ENCODE measurements at regions not wholly inside any gene's neighbourhood (a gene's known extent, or its start where the extent isn't known, plus 50 kb on each side); places are given as distances from the start of the nearest gene placed in this dataset.

DNA sequence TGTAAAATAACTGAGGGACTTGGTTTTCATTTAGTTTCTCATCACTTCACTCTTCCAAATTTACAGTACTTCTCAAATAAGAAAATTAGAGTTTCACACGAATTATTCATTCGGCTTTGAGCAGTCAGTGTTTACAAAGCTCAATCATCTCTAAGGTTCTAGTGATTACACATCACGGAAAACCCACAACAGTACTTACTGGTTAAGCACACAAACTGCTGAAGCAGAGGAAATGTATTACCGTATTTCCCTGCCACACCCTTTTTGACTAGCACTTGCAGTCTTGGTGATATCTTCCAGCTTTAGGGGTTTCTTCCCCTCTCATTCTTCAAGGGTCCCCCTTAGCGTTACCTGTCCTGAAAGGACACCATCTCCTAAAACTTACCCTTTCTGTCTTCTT lies 164.8 kb upstream of the CDIN1 start:
- TF ChIP-seq, protein P1, sequence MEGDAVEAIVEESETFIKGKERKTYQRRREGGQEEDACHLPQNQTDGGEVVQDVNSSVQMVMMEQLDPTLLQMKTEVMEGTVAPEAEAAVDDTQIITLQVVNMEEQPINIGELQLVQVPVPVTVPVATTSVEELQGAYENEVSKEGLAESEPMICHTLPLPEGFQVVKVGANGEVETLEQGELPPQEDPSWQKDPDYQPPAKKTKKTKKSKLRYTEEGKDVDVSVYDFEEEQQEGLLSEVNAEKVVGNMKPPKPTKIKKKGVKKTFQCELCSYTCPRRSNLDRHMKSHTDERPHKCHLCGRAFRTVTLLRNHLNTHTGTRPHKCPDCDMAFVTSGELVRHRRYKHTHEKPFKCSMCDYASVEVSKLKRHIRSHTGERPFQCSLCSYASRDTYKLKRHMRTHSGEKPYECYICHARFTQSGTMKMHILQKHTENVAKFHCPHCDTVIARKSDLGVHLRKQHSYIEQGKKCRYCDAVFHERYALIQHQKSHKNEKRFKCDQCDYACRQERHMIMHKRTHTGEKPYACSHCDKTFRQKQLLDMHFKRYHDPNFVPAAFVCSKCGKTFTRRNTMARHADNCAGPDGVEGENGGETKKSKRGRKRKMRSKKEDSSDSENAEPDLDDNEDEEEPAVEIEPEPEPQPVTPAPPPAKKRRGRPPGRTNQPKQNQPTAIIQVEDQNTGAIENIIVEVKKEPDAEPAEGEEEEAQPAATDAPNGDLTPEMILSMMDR (IDR thresholded peaks at IDR 0.05) = no peak
- TF ChIP-seq POLR2AphosphoS5 (IDR thresholded peaks at IDR 0.05; ENCODE audit: insufficient read depth in 1 of 2, low read depth in 1 of 2) (no peak), POLR2A (IDR thresholded peaks at IDR 0.05) (no peak)

Data from vagina (tissue), 2 donors.